Activated CD4-positive, CD25-positive, alpha-beta regulatory T cell treated with anti-CD3 and anti-CD28 coated beads, Interleukin-2, amount 50 U/mL, for 72 hours (primary cell): ENCODE measurements at regions not wholly inside any gene's neighbourhood (a gene's known extent, or its start where the extent isn't known, plus 50 kb on each side); places are given as distances from the start of the nearest gene placed in this dataset.

Experiments
- DNase-seq: peaks from one replicate; pipeline ENCODE4 v3.0.0; 2021

GRCh38 chr14:101220921-101221510 lies 317.5 kb upstream of the RTL1 start:
- DNase-seq: no peak

- no peak for DNase-seq
These were observed 318.1 kb upstream of the RTL1 start for GRCh38 chr14:101221549-101222160.

DNA sequence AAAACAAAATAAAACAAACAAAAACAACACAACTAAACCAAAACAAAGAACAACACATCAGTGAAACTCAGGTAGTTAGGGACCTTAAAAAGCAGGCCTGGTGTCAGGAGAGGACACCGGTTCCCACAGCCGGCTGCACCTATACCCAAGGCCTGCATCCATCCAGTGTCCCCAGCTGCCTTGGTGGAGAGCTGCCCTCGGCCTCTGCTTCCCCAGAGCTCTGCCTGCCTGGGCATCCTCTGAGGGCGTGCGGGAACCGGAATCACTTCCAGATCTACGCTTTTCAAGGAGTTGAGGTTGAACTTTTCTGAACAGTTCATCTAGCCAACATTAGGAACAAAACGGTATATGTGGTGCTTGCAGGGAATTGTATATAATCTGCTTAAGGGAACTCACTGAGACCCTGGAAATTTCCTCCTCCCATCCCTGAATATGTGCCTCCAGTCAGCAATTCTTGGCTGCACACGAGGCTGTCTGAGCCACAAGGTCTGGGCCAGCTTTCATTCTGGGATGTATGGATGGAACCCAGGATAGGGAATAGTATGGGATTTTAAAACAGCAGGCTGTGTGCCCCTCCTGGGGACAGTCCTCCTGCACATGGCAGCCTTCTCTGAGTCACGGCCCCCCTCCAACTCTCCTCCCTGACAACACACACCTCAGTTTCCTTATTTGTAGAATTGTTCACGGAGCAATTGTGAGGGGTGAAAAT lies 319.0 kb upstream of the RTL1 start:
- no peak for DNase-seq

- DNase-seq: no peak
These were observed 319.6 kb upstream of the RTL1 start for GRCh38 chr14:101223127-101223526.

DNA sequence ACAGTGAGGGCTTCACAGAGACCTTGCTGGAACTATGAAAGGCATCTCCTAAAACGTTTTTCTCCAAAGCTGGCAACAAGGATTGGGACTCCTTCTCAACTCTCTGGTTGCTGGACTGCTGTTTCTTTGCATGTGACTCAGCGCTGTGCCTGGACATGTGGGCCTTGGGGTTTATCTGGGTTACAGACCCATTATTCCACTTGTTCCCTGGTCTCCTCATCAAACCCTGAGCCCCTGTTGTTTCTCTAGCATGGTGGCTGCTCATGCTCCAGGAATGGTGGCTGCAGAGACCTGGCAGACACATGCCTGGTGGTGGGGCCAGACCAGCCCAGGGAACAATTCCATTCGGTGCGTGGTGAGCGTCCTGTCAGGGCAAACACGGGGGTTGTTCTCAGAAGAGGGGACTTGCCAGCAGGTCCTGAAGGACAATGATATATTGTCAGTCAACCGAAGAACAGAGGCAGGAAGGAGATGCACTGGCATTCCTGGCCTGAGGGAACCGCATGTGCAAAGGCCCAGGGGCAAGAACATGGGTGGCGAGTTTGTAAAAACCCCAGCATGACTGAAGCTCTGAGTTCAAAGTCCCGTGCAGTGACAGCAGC lies 320.1 kb upstream of the RTL1 start:
- no peak for DNase-seq

- no peak for DNase-seq
These were observed 321.0 kb upstream of the RTL1 start for GRCh38 chr14:101224356-101225156.

GRCh38 chr14:101225157-101226152 lies 321.9 kb upstream of the RTL1 start:
- DNase-seq: no peak

GRCh38 chr14:101226265-101226602 lies 322.7 kb upstream of the RTL1 start:
- no peak for DNase-seq

DNA sequence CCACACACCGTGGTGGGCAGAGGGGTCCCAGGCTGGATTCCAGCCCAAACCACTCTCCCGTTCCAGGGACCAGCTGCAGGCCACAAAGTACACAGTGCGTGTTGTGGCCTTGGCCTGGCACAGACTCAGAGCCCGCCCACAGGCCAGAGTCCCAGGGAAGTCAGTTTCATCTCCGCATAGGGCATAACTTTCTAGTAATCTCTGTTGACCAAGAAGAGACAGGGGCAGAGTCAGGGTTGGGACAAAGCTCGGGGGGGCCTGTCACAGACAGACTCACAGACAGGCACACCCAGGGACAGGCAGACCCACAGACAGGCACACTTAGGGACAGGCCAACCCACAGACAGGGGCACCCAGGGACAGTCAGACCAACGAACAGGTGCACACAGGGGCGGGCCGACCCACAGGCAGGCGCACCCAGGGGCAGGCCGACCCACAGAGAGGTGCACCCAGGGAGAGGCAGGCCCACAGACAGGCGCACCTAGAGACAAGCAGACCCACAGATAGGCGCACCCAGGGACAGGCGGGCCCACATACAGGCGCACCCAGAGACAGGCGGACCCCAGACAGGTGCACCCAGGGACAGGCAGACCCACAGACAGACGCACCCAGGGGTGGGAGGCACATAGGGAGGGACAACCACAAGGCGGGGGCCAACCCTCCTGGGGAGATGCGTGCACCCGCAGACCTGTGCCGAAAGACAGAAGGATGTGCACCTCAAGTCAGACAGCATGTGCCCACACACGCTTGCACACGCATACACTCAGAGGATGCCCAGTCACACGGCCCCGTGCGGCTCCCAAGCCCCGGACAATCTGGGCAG lies 323.3 kb upstream of the RTL1 start:
- DNase-seq: no peak

DNA sequence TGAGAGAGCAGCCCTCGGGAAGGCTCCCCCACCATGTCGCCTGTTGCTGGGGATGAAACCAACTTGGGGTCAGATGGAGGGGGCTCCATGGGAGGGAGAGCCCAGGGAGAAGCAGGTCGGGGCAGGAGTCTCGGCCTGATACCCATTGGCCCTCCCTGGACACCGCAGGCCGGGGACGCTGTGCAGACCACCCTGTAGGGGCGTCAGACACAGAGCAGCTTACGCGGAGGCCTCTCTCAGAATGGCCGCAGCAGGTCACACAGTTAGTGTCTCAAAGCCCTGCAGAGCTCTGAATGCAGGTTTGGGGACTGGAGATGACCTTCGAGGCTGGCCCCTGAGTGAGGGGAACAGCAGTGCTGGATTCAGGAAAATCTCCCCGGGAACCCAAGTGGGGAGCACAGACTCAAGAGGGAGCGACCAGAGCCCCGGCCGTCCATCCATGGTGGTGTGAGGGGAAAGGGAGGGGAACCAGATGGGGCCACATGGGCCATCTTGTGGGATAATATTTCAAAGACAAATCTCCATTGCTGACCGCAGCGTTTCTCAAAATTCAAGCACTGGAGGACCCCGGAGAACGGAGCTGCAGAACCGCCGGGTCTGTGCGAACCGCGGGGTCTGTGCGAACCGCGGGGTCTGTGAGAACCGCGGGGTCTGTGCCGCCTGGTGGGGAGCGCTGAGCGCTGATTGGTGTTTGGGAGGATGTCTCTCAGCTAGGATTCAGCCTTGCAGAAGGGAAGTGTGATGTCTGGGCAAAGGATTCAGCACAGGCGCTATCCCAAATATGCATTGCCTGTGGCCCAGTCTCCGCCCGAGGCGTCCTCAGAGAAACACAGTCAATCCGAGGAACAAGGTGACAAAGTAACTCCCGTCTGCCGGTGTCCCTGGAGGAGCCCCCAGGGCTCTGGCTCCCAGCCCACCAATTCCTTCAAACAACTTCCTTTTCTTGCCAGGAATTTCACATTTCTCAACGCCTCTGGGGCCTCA lies 324.4 kb upstream of the RTL1 start:
- DNase-seq: no peak

DNA sequence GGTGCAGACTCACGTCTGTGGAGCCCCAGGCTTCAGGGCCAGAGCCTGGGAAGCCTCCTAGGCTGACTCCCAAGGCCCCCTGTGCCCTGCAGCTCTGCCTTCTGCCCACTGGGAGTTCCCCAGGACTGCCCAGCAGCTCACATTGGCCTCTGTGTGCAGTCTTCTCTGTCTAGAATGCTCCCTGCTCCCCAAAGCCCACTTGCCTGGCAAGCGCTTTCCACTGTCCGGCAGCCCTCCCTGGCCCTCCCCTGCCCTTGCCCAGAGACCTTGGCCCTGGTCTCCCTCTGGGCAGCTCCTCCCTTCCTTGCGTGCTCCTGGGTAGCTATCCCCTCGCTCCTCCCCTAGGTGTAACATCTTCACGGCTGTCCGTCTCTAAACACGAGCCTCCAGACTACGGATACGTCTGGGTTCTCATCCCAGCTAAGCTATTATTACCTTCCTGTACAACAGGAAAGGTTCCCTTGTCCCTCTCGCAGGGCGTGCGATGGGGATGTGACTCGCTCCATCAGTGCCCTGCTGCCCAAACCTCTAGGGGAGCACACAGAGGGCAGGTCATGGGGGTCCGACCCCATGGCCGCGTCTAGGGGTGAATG lies 325.5 kb upstream of the RTL1 start:
- DNase-seq: no peak

- no peak for DNase-seq
These were observed 326.1 kb upstream of the RTL1 start for GRCh38 chr14:101229666-101230065.

GRCh38 chr14:101230161-101230850 lies 326.8 kb upstream of the RTL1 start:
- DNase-seq: no peak

DNA sequence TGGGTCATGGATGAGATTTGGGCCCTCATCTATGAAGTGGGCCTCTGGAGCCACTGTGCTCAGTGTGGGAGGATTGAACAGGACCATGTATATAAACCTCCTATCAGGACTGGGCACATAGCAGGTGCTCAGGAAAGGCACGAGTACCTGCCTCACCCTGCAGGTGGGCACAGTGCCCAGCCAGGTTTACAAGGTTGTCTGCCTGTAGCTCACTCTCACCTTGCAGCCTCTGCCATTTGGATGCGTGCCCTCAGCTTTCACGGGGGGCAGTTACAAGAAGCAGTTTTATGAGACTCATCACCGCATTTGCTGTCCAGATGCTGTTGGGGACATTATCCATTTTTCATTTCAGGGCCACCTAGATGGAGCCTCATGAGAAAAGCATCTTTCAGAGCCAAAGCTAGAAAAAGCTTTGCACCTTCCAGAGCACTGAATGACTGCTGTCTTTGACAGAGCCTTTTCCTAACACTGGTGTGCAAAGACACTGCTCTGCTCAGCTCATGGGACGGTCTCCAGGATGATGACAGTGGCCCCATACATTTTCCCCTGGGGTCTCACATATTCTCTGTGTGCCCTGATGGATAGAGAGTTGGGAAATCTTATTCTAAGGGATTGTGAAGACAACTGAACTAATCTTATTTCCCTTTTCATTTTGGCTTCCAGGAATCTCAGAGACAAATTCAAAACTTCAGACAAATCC lies 327.5 kb upstream of the RTL1 start:
- DNase-seq: no peak

DNA sequence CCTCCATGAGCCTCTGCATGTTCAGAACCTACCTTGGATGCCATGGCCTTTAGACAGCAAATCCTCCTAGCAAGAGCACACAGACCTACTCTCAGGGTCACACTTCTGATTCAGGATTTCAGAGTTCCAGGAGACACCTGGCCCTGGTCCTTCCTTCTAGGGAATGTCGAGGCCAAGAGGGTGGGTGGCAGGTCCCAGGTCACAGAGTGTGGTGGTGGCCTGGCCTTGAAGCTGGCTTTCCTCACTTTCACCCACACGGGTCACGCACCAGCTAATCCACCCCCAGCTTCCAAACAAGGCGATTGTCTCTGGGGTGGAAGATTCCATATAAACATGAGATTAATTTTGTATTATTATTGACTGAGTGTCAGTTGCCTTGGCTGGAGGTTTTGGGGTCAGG lies 328.3 kb upstream of the RTL1 start:
- no peak for DNase-seq

- no peak for DNase-seq
These were observed 328.8 kb upstream of the DIO3 start for GRCh38 chr14:101232340-101233020.

DNA sequence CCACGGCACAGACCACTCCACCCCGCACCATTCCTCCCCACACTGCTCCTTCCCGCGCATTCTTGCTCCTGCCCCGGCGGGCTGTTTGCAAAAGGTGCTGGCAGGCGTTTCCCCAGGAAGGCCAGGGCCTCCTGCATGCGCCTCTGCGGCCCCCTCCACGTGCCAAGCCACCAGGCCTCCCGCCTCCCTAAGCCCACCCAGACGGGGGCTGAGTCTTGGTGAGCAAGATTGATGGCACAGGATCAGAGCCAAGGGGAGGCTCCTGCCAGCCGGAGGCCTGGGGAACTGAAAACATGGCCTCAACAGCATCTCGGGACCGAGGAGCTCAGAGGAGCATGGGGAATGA lies 328.3 kb upstream of the DIO3 start:
- no peak for DNase-seq

DNA sequence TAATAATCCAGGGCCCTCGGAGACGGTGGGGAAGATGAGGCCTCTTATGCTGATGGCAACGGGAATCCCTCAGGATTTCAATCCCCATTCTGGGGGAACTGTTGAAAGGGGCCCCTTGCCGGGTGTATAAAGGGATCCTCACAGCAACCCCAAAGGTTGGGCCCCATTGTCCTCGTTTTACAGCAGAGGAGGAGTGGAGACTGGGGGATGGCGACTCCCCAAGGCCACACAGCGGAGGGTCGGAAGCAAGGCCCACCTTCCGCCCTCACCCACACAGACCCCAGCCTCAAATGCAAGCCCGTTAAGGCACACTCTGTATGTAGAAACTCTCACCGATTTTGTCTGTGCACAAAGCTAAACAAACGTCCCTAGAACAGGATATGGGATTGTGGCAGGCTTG lies 327.9 kb upstream of the DIO3 start:
- DNase-seq: no peak
